ENCODE measurements at regions not wholly inside any gene's neighbourhood (a gene's known extent, or its start where the extent isn't known, plus 50 kb on each side); places are given as distances from the start of the nearest gene placed in this dataset.

DNA sequence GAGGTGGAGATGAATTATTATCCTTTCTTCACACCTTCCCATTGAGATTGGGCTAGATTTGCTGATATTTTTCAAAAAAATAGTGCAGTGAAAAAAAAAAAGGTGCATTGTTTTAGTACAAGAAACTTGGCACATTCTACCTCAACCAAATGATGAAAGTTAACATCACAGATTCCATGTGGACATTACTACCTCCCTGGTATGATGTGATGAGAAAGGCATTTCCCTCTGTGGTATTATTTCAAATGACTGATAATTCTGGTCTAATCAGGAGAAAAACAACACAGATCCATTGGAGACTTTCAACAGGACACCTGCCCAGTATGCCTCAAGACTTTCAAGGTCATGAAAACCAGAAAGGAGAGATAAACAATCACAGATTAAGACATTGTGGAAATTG lies 313.4 kb downstream of the BCHE start:
- no peak for DNase-seq
- FAIRE-seq, result no peak

DNA sequence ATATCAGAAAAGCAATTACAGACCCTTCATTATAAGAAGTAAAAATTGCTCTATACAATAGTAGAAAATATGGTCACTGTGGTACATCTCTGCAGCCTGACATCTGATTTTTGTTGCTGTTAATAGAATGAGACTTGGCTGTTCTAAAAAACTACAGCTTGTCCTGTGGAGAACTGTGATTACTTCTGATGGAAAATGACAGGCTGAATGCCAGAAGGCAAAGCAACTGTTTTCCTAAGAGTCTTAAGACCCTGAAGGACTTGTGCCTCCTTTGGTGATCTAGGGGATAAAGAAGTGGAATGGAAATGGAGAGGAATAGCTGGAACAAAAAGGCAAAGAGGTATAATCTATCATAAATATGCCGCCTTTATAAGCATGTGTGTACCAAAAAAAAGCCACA lies 314.8 kb downstream of the BCHE start:
- DNase-seq, result no peak
- H3K36me3 ChIP-seq (ENCODE audit: control insufficient read depth in 3 of 3, insufficient read depth in 2 of 3, low read depth in 1 of 3, low read length in 3 of 3), result no peaks in the 10 kb centered on the region
- no peaks in the 10 kb centered on the region for H3K27me3 ChIP-seq (ENCODE audit: control insufficient read depth in 3 of 3, insufficient read depth in 3 of 3, low read length in 3 of 3)
- no peaks in the 10 kb centered on the region for H3K9me3 ChIP-seq (ENCODE audit: control insufficient read depth in 2 of 2, insufficient read depth in 1 of 2, low read depth in 1 of 2, low read length in 1 of 2)
- H3K27ac ChIP-seq (ENCODE audit: low read depth in 1 of 3, low read length in 2 of 3), result no peak overlapping the region
- 81 to 100% (median 92%) methylated on average over 1 of the region's 1 CpG for WGBS, 3 donors
- peaks cover 0 to 2% (median 0%) of the 10 kb centered on the region in 3 donors for H3K4me1 ChIP-seq (ENCODE audit: control insufficient read depth in 3 of 3, insufficient read depth in 2 of 3, low read depth in 1 of 3, low read length in 2 of 3)
- no peak overlapping the region for H3K4me3 ChIP-seq (ENCODE audit: low read depth in 1 of 3, low read length in 3 of 3)
- no peak for FAIRE-seq

More for the DNA sequence above, 313.4 kb downstream of the BCHE start:
- H3K4me1 ChIP-seq (ENCODE audit: control insufficient read depth in 3 of 3, insufficient read depth in 2 of 3, low read depth in 1 of 3, low read length in 2 of 3), result no peaks in the 10 kb centered on the region
- H3K27ac ChIP-seq (ENCODE audit: low read depth in 1 of 3, low read length in 2 of 3), result no peak overlapping the region
- no peaks in the 10 kb centered on the region for H3K27me3 ChIP-seq (ENCODE audit: control insufficient read depth in 3 of 3, insufficient read depth in 3 of 3, low read length in 3 of 3)
- H3K9me3 ChIP-seq (ENCODE audit: control insufficient read depth in 2 of 2, insufficient read depth in 1 of 2, low read depth in 1 of 2, low read length in 1 of 2), result no peaks in the 10 kb centered on the region
- no peaks in the 10 kb centered on the region for H3K36me3 ChIP-seq (ENCODE audit: control insufficient read depth in 3 of 3, insufficient read depth in 2 of 3, low read depth in 1 of 3, low read length in 3 of 3)
- H3K4me3 ChIP-seq (ENCODE audit: low read depth in 1 of 3, low read length in 3 of 3), result no peak overlapping the region

DNA sequence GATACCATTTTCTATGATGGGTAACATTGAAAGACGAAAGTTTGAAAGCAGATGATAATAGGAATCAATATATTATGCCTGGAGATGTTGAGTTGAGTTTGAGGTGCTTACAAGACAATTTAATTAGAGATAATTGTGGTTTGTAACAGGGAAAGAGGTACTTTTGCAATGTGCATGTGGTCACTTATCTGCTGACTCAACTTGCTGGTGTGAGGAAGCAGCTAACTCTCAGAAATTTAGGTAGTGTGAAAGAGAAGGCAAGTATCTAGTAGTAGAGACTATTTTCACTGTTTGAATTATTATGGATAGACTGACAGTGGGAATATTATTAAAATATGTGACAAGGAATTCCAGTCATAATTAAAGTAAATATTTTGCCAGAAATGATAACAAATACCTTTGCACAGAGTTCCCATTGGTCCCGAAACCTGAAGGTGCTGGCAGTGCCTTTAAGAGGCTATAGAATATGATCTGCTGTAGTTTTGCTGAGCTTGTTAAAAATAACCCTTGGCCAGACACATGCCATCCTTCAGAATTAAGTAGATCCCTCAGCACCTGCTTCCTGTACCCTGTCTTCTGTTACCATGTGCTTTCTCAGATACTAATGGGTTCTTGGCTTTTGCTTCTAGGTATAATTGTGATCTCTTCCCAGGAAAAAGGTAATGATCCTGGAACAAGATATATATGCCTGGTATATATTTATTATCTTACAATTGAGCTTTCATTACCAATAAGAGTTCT lies 315.9 kb downstream of the BCHE start:
- no peak for FAIRE-seq
- Histone ChIP-seq H3K4me1 (ENCODE audit: control insufficient read depth in 3 of 3, insufficient read depth in 2 of 3, low read depth in 1 of 3, low read length in 2 of 3) (peaks cover 0 to 2% (median 0%) of the 10 kb centered on the region in 3 donors), H3K4me3 (ENCODE audit: low read depth in 1 of 3, low read length in 3 of 3) (no peak overlapping the region), H3K36me3 (ENCODE audit: control insufficient read depth in 3 of 3, insufficient read depth in 2 of 3, low read depth in 1 of 3, low read length in 3 of 3) (no peaks in the 10 kb centered on the region), H3K27me3 (ENCODE audit: control insufficient read depth in 3 of 3, insufficient read depth in 3 of 3, low read length in 3 of 3) (no peaks in the 10 kb centered on the region), H3K9me3 (ENCODE audit: control insufficient read depth in 2 of 2, insufficient read depth in 1 of 2, low read depth in 1 of 2, low read length in 1 of 2) (no peaks in the 10 kb centered on the region), H3K27ac (ENCODE audit: low read depth in 1 of 3, low read length in 2 of 3) (no peak overlapping the region)
- 79 to 91% (median 82%) methylated on average over 2 of the region's 2 CpGs for WGBS, 3 donors
- DNase-seq, result no peak

DNA sequence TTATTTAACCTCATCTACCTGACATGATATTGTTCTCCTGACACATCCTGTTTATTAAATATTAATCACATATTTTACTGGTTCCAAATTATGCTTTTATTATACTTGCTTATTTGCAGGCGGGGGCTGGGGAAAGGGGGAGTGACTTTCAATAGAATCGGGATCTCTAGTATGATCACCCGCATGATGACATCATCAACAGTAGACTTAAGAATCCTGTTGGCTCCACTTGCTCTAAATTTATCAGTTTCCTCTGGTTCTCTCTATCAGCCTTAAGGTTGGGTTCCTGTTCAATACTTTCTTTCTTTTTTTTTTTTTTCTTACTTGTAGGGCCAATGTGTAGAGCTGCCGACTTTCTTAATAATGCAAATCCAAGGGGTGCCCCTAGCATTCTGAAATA lies 317.5 kb downstream of the BCHE start:
- no peaks in the 10 kb centered on the region for H3K27me3 ChIP-seq (ENCODE audit: control insufficient read depth in 3 of 3, insufficient read depth in 3 of 3, low read length in 3 of 3)
- H3K36me3 ChIP-seq (ENCODE audit: control insufficient read depth in 3 of 3, insufficient read depth in 2 of 3, low read depth in 1 of 3, low read length in 3 of 3), result no peaks in the 10 kb centered on the region
- H3K27ac ChIP-seq (ENCODE audit: low read depth in 1 of 3, low read length in 2 of 3), result no peak overlapping the region
- H3K9me3 ChIP-seq (ENCODE audit: control insufficient read depth in 2 of 2, insufficient read depth in 1 of 2, low read depth in 1 of 2, low read length in 1 of 2), result no peaks in the 10 kb centered on the region
- no peak for FAIRE-seq
- no peak overlapping the region for H3K4me3 ChIP-seq (ENCODE audit: low read depth in 1 of 3, low read length in 3 of 3)
- 84 to 90% (median 89%) methylated on average over 4 of the region's 4 CpGs for WGBS, 3 donors
- DNase-seq, result no peak
- H3K4me1 ChIP-seq (ENCODE audit: control insufficient read depth in 3 of 3, insufficient read depth in 2 of 3, low read depth in 1 of 3, low read length in 2 of 3), result peaks cover 0 to 4% (median 2%) of the 10 kb centered on the region in 3 donors

DNA sequence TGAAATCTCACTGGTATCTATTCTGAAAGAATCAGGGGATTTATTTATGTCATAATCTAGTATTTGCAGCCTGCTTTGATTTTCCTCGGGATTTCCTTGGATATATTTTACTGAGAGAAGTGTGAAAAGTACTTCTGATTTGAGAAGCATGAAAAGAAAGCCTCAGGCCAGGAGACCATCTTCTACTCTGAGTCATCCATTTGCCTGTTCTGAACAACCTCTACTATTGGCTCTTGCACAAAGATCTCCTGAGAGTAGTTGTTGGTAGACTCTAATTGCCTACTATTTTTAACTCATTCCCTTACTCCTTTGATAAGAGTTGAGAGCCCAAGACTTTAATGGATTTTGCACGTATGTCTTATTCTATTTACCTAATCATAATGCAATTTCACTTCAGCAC lies 318.9 kb downstream of the BCHE start:
- H3K36me3 ChIP-seq (ENCODE audit: control insufficient read depth in 3 of 3, insufficient read depth in 2 of 3, low read depth in 1 of 3, low read length in 3 of 3), result no peaks in the 10 kb centered on the region
- no peaks in the 10 kb centered on the region for H3K27me3 ChIP-seq (ENCODE audit: control insufficient read depth in 3 of 3, insufficient read depth in 3 of 3, low read length in 3 of 3)
- DNase-seq, result peak; percentile 6 to 46
- H3K27ac ChIP-seq (ENCODE audit: low read depth in 1 of 3, low read length in 2 of 3), result no peak overlapping the region
- 34 to 54% (median 40%) methylated on average over 2 of the region's 2 CpGs for WGBS, 3 donors
- no peaks in the 10 kb centered on the region for H3K9me3 ChIP-seq (ENCODE audit: control insufficient read depth in 2 of 2, insufficient read depth in 1 of 2, low read depth in 1 of 2, low read length in 1 of 2)
- H3K4me1 ChIP-seq (ENCODE audit: control insufficient read depth in 3 of 3, insufficient read depth in 2 of 3, low read depth in 1 of 3, low read length in 2 of 3), result peaks cover 0 to 4% (median 3%) of the 10 kb centered on the region in 3 donors
- no peak overlapping the region for H3K4me3 ChIP-seq (ENCODE audit: low read depth in 1 of 3, low read length in 3 of 3)
- FAIRE-seq, result no peak

DNA sequence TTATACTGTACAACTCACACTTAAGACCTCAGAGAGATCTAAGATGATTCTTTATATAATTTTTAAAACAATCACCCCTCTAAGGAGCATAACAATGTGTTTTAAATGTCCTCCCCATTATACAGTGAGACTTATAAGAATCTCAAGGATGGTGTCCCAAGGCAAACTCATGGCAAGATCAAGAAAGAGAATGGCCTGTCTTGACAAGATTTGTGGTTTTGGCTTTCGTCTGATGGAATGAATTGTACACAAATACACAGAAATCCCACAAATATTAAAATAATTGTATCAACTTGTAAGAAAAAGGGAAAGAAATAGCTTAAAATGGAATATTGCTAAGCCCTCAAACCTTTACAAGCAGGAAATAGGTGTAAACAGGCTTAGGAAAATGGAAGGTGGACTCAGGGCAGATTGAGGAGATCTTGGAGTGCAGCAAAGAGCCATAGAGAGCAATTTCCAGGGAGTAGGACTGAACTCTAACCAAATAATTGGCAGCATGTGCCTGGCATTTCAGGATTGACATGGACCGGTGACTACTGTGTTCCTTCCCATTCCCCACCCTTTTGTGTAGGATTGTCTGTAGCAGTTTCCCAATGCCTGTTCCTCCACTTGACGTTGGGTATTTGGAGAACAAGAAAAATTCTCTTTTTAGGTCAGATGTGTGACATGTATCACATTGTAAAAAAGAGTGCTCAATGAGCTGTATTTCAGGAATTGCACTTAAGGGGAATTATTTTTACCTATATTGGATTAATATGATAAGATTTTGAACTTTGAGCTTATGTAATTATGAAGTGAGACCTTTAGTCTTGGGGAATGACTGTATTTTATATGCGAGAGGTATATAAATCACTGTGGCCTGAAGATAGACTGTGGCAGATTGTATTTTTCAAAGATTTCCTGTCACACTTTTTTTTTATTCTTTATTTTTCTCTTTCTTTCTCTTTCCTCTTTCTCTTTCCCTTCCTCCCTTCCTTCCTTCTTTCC lies 317.8 kb upstream of the SLITRK3 start:
- peaks cover 0 to 4% (median 3%) of the 10 kb centered on the region in 3 donors for H3K4me1 ChIP-seq (ENCODE audit: control insufficient read depth in 3 of 3, insufficient read depth in 2 of 3, low read depth in 1 of 3, low read length in 2 of 3)
- no peaks in the 10 kb centered on the region for H3K27me3 ChIP-seq (ENCODE audit: control insufficient read depth in 3 of 3, insufficient read depth in 3 of 3, low read length in 3 of 3)
- H3K36me3 ChIP-seq (ENCODE audit: control insufficient read depth in 3 of 3, insufficient read depth in 2 of 3, low read depth in 1 of 3, low read length in 3 of 3), result no peaks in the 10 kb centered on the region
- no peak for FAIRE-seq
- peak; percentile 57 to 85 for DNase-seq
- H3K27ac ChIP-seq (ENCODE audit: low read depth in 1 of 3, low read length in 2 of 3), result peak overlapping the region in 2 of 3 donors; percentile 30 to 58
- 28 to 58% (median 44%) methylated on average over 4 of the region's 4 CpGs for WGBS, 3 donors
- no peak overlapping the region for H3K4me3 ChIP-seq (ENCODE audit: low read depth in 1 of 3, low read length in 3 of 3)
- H3K9me3 ChIP-seq (ENCODE audit: control insufficient read depth in 2 of 2, insufficient read depth in 1 of 2, low read depth in 1 of 2, low read length in 1 of 2), result no peaks in the 10 kb centered on the region

DNA sequence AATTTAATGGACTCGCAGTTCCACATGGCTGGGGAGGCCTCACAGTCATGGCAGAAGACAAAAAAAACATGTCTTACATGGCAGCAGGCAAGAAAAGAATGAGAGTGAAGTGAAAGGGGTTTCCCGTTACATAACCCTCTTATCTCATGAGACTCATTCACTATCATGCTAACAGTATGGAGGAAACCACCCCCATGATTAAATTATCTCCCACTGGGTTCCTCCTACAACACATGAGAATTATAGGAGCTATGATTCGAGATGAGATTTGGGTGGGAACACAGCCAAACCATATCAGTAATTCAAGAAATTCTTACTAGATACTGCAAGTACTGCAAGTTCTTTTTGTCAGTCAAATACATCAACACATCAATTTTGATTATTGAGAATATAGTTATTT lies 311.4 kb upstream of the SLITRK3 start:
- FAIRE-seq, result no peak
- Histone ChIP-seq H3K27me3 (ENCODE audit: control insufficient read depth in 3 of 3, insufficient read depth in 3 of 3, low read length in 3 of 3) (no peaks in the 10 kb centered on the region), H3K9me3 (ENCODE audit: control insufficient read depth in 2 of 2, insufficient read depth in 1 of 2, low read depth in 1 of 2, low read length in 1 of 2) (peaks cover 0 to 21% of the 10 kb centered on the region in 2 donors), H3K4me1 (ENCODE audit: control insufficient read depth in 3 of 3, insufficient read depth in 2 of 3, low read depth in 1 of 3, low read length in 2 of 3) (peaks cover 4 to 13% (median 4%) of the 10 kb centered on the region in 3 donors), H3K4me3 (ENCODE audit: low read depth in 1 of 3, low read length in 3 of 3) (no peak overlapping the region), H3K27ac (ENCODE audit: low read depth in 1 of 3, low read length in 2 of 3) (peak overlapping the region in 1 of 3 donors; percentile 46), H3K36me3 (ENCODE audit: control insufficient read depth in 3 of 3, insufficient read depth in 2 of 3, low read depth in 1 of 3, low read length in 3 of 3) (no peaks in the 10 kb centered on the region)
- 71 to 76% (median 72%) methylated on average over 3 of the region's 3 CpGs for WGBS, 3 donors
- no peak for DNase-seq

DNA sequence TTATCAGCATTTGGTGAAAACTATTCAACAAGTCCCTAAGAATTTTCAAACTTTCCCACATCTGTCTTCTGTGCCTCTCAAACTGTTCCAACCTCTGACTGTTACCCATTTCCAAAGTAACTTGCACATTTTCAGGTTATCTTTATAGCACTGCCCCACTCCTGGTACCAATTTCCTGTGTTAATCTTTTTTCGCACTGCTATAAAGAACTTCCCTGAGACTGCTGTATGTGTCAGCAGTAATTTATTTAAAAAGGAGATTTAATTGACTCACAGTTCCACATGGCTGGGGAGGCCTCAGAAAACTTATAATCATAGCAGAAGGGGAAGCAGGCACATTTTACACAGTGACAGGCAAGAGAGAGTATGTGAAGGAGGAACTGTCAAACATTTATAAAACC lies 310.9 kb upstream of the SLITRK3 start:
- DNase-seq (peak in 1 of 2 donors; percentile 27), FAIRE-seq (no peak)
- Histone ChIP-seq H3K27me3 (ENCODE audit: control insufficient read depth in 3 of 3, insufficient read depth in 3 of 3, low read length in 3 of 3) (no peaks in the 10 kb centered on the region), H3K27ac (ENCODE audit: low read depth in 1 of 3, low read length in 2 of 3) (peak overlapping the region in 1 of 3 donors; percentile 46), H3K36me3 (ENCODE audit: control insufficient read depth in 3 of 3, insufficient read depth in 2 of 3, low read depth in 1 of 3, low read length in 3 of 3) (no peaks in the 10 kb centered on the region), H3K4me1 (ENCODE audit: control insufficient read depth in 3 of 3, insufficient read depth in 2 of 3, low read depth in 1 of 3, low read length in 2 of 3) (peaks cover 4 to 13% (median 4%) of the 10 kb centered on the region in 3 donors), H3K9me3 (ENCODE audit: control insufficient read depth in 2 of 2, insufficient read depth in 1 of 2, low read depth in 1 of 2, low read length in 1 of 2) (peaks cover 0 to 21% of the 10 kb centered on the region in 2 donors), H3K4me3 (ENCODE audit: low read depth in 1 of 3, low read length in 3 of 3) (no peak overlapping the region)
- WGBS, 3 donors, result 59 to 74% (median 68%) methylated on average over 1 of the region's 1 CpG
